WTC11 (cell line): ENCODE measurements at regions not wholly inside any gene's neighbourhood (a gene's known extent, or its start where the extent isn't known, plus 50 kb on each side); places are given as distances from the start of the nearest gene placed in this dataset.

ENCODE experiments used
- ATAC-seq: fragments of 200-7000 bp; cut with Tn5 transposase; 2 replicates; pipeline ENCODE4 v1.10.0; 2021; ENCODE audit warnings: mild to moderate bottlenecking, moderate library complexity
- CTCF ChIA-PET: fragments of 300-600 bp; sonication (Branson Sonifier 250); formaldehyde crosslinking; loops from one replicate; lab custom pipeline; 2021; ENCODE audit warnings: antibody characterized with exemption; lab: Charles Lee
- POLR2A ChIA-PET: fragments of 350-600 bp; sonication (Branson Sonifier 250); formaldehyde crosslinking; loops from one replicate; lab custom pipeline; 2021; ENCODE audit warnings: antibody characterized with exemption; lab: Charles Lee
- DNase-seq: peaks from one replicate; pipeline ENCODE4 v3.0.0; 2021; ENCODE audit warnings: low spot score
- H3K27ac Mint-ChIP-seq: 2 replicates; pipeline ENCODE4 v1.8.0; 2021; ENCODE audit warnings: mixed read lengths
- H3K27me3 Mint-ChIP-seq: 2 replicates; pipeline ENCODE4 v1.8.0; 2021; ENCODE audit warnings: low read depth, mild to moderate bottlenecking, moderate library complexity, mixed read lengths
- H3K36me3 Mint-ChIP-seq: 2 replicates; pipeline ENCODE4 v1.8.0; 2021; ENCODE audit warnings: mixed read lengths
- H3K4me1 Mint-ChIP-seq: 2 replicates; pipeline ENCODE4 v1.8.0; 2022; ENCODE audit warnings: mixed read lengths
- H3K4me3 Mint-ChIP-seq: 2 replicates; pipeline ENCODE4 v1.8.0; 2021; ENCODE audit warnings: mild to moderate bottlenecking, moderate library complexity, mixed read lengths
- H3K9me3 Mint-ChIP-seq: 2 replicates; pipeline ENCODE4 v1.8.0; 2021; ENCODE audit warnings: mixed read lengths
- FOXK1 ChIP-seq: sonication (generic); formaldehyde crosslinking; IDR thresholded peaks from 2 replicates; pipeline ENCODE4 v1.8.0; 2022; ENCODE audit warnings: mild to moderate bottlenecking, moderate library complexity, missing genetic modification reagents
- GABPB1 ChIP-seq: sonication (generic); formaldehyde crosslinking; IDR thresholded peaks from 2 replicates; pipeline ENCODE4 v1.8.1; 2023; ENCODE audit warnings: mild to moderate bottlenecking, missing genetic modification reagents
- GRHL2 ChIP-seq: fragments of 250-450 bp; sonication (Bioruptor Pico); IDR thresholded peaks from 2 replicates; pipeline ENCODE4 v1.8.0; 2022; ENCODE audit warnings: mild to moderate bottlenecking, moderate library complexity; ENCODE audit not compliant: insufficient replicate concordance, severe bottlenecking
- GTF2I ChIP-seq: fragments of 250-450 bp; sonication (Bioruptor Pico); conservative IDR thresholded peaks from 2 replicates; pipeline ENCODE4 v1.4.0; 2021; ENCODE audit warnings: mild to moderate bottlenecking
- JUN ChIP-seq: sonication (generic); formaldehyde crosslinking; IDR thresholded peaks from 2 replicates; pipeline ENCODE4 v1.8.0; 2023; ENCODE audit warnings: mild to moderate bottlenecking, missing genetic modification reagents
- NFE2L1 ChIP-seq: sonication (generic); formaldehyde crosslinking; IDR thresholded peaks from 2 replicates; pipeline ENCODE4 v1.8.1; 2023; ENCODE audit warnings: missing genetic modification reagents
- NR3C1 ChIP-seq: sonication (generic); formaldehyde crosslinking; conservative IDR thresholded peaks from 2 replicates; pipeline ENCODE4 v1.8.1; 2023; ENCODE audit warnings: low read depth, mild to moderate bottlenecking, missing genetic modification reagents
- SP1 ChIP-seq: sonication (generic); formaldehyde crosslinking; conservative IDR thresholded peaks from 2 replicates; pipeline ENCODE4 v1.8.1; 2022; ENCODE audit warnings: missing genetic modification reagents
- TEAD4 ChIP-seq: sonication (generic); formaldehyde crosslinking; IDR thresholded peaks from 2 replicates; pipeline ENCODE4 v1.8.0; 2022; ENCODE audit warnings: mild to moderate bottlenecking, missing genetic modification reagents
- ZNF138 ChIP-seq: sonication (generic); formaldehyde crosslinking; conservative IDR thresholded peaks from 2 replicates; pipeline ENCODE4 v1.8.1; 2022; ENCODE audit warnings: mild to moderate bottlenecking, moderate library complexity, missing genetic modification reagents
- ZNF416 ChIP-seq: fragments of 250-450 bp; sonication (Bioruptor Pico); IDR thresholded peaks from 2 replicates; pipeline ENCODE4 v1.9.0; 2021; ENCODE audit warnings: mild to moderate bottlenecking, inconsistent platforms
- ZNF423 ChIP-seq: fragments of 250-450 bp; sonication (Bioruptor Pico); IDR thresholded peaks from 2 replicates; pipeline ENCODE4 v2.1.2; 2022; ENCODE audit warnings: mild to moderate bottlenecking, moderate library complexity
- TF ChIP-seq, protein P1 (sequence below): fragments of 200-600 bp; IDR thresholded peaks from 2 replicates; pipeline ENCODE4 v1.8.0; 2022; ENCODE audit warnings: antibody characterized with exemption
- TF ChIP-seq, protein P2 (sequence below): sonication (generic); formaldehyde crosslinking; IDR thresholded peaks from 2 replicates; pipeline ENCODE4 v1.8.0; 2022; ENCODE audit warnings: mild to moderate bottlenecking, missing genetic modification reagents
- TF ChIP-seq, protein P3 (sequence below): sonication (generic); formaldehyde crosslinking; conservative IDR thresholded peaks from 2 replicates; pipeline ENCODE4 v1.8.1; 2023; ENCODE audit warnings: mild to moderate bottlenecking, low read depth, missing genetic modification reagents, moderate library complexity
- TF ChIP-seq, protein P4 (sequence below): sonication (generic); formaldehyde crosslinking; IDR thresholded peaks from 2 replicates; pipeline ENCODE4 v1.8.0; 2023; ENCODE audit warnings: missing genetic modification reagents, mild to moderate bottlenecking, borderline replicate concordance
- TF ChIP-seq, protein P5 (sequence below): sonication (generic); formaldehyde crosslinking; conservative IDR thresholded peaks from 2 replicates; pipeline ENCODE4 v1.8.1; 2022; ENCODE audit warnings: mild to moderate bottlenecking, missing genetic modification reagents

DNA sequence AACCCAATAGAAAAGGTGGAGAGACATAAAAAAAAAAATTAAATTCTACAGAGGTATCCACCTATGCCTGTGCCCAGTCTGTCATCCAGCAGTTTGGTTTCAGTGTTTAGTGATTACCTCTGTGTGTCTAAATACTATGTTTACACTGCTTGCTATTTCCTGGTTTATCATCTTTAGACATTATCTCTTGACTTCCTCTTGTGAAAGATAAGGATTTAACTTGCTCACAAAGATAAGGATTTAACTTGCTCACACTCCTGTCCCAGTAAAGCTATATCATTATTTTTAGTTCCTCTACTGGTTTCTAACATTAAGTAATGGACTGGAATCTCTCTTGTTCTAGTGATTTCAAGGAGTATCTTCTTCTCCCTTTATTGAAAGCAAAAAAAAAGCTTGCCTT, 53.9 kb upstream of the ZFR start:
- ChIA-PET CTCF (interaction anchor here (4.5 to 4.9 kb wide), 2 partner anchors 8 to 92 kb away, joined by 42 to 46 read pairs; no protein-coding TSS in a partner anchor), POLR2A (no interaction called here)
- peaks cover 86% of the 10 kb centered on the region for H3K27me3 Mint-ChIP-seq
- no peak for TF ChIP-seq GTF2I (CRISPR knock-in tag)
- no peak for TF ChIP-seq GABPB1 (CRISPR knock-in tag)
- TF ChIP-seq FOXK1 (CRISPR knock-in tag): no peak
- TF ChIP-seq ZNF423 (CRISPR knock-in tag): no peak
- H3K9me3 Mint-ChIP-seq: no peaks in the 10 kb centered on the region
- peaks cover 25% of the 10 kb centered on the region for H3K4me1 Mint-ChIP-seq
- H3K36me3 Mint-ChIP-seq: no peaks in the 10 kb centered on the region
- ATAC-seq: no peak
- no peak overlapping the region for H3K27ac Mint-ChIP-seq
- no peak for DNase-seq
- no peak overlapping the region for H3K4me3 Mint-ChIP-seq

DNA sequence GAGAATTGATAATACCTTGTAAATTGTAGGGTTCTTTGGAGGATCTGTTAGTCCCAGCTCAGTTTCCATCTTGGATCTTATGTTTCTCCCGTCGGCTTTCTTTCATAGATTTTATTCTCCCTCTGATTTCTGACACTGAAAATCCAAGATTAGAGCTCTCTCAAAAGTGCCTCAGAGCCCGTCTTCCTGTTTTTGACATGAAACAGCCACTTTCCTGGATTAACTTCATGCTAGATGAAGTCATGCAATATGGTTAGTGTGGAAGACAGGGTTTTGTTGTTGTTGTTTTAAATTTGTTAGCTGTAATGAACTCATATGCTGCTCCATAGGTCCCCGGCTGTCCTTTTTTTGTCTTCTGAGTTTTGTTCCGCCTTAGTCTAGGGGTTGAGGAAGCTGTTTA, 51.6 kb upstream of the ZFR start:
- Mint-ChIP-seq H3K4me3 (no peak overlapping the region), H3K27ac (no peak overlapping the region), H3K4me1 (peaks cover 13% of the 10 kb centered on the region), H3K9me3 (peaks cover 5% of the 10 kb centered on the region; the same call in 1 of the 2 replicates), H3K36me3 (no peaks in the 10 kb centered on the region), H3K27me3 (peaks cover 62% of the 10 kb centered on the region)
- DNase-seq (no peak), ATAC-seq (no peak)
- POLR2A ChIA-PET: interaction anchor here (0.5 kb wide), 1 partner anchor 117 kb away, joined by 3 read pairs; no protein-coding TSS in a partner anchor
- TF ChIP-seq TEAD4 (CRISPR knock-in tag): no peak
- no peak for TF ChIP-seq JUN (CRISPR knock-in tag)
- TF ChIP-seq NR3C1 (CRISPR knock-in tag): no peak
- TF ChIP-seq ZNF138: no peak
- TF ChIP-seq SP1 (CRISPR knock-in tag): no peak
- TF ChIP-seq, protein P1, sequence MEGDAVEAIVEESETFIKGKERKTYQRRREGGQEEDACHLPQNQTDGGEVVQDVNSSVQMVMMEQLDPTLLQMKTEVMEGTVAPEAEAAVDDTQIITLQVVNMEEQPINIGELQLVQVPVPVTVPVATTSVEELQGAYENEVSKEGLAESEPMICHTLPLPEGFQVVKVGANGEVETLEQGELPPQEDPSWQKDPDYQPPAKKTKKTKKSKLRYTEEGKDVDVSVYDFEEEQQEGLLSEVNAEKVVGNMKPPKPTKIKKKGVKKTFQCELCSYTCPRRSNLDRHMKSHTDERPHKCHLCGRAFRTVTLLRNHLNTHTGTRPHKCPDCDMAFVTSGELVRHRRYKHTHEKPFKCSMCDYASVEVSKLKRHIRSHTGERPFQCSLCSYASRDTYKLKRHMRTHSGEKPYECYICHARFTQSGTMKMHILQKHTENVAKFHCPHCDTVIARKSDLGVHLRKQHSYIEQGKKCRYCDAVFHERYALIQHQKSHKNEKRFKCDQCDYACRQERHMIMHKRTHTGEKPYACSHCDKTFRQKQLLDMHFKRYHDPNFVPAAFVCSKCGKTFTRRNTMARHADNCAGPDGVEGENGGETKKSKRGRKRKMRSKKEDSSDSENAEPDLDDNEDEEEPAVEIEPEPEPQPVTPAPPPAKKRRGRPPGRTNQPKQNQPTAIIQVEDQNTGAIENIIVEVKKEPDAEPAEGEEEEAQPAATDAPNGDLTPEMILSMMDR: no peak
- TF ChIP-seq GRHL2: no peak
- no peak for TF ChIP-seq NFE2L1 (CRISPR knock-in tag)
- TF ChIP-seq, protein P2, sequence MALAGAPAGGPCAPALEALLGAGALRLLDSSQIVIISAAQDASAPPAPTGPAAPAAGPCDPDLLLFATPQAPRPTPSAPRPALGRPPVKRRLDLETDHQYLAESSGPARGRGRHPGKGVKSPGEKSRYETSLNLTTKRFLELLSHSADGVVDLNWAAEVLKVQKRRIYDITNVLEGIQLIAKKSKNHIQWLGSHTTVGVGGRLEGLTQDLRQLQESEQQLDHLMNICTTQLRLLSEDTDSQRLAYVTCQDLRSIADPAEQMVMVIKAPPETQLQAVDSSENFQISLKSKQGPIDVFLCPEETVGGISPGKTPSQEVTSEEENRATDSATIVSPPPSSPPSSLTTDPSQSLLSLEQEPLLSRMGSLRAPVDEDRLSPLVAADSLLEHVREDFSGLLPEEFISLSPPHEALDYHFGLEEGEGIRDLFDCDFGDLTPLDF (CRISPR knock-in tag): no peak
- TF ChIP-seq, protein P3, sequence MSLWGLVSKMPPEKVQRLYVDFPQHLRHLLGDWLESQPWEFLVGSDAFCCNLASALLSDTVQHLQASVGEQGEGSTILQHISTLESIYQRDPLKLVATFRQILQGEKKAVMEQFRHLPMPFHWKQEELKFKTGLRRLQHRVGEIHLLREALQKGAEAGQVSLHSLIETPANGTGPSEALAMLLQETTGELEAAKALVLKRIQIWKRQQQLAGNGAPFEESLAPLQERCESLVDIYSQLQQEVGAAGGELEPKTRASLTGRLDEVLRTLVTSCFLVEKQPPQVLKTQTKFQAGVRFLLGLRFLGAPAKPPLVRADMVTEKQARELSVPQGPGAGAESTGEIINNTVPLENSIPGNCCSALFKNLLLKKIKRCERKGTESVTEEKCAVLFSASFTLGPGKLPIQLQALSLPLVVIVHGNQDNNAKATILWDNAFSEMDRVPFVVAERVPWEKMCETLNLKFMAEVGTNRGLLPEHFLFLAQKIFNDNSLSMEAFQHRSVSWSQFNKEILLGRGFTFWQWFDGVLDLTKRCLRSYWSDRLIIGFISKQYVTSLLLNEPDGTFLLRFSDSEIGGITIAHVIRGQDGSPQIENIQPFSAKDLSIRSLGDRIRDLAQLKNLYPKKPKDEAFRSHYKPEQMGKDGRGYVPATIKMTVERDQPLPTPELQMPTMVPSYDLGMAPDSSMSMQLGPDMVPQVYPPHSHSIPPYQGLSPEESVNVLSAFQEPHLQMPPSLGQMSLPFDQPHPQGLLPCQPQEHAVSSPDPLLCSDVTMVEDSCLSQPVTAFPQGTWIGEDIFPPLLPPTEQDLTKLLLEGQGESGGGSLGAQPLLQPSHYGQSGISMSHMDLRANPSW (CRISPR knock-in tag): no peak
- TF ChIP-seq, protein P4, sequence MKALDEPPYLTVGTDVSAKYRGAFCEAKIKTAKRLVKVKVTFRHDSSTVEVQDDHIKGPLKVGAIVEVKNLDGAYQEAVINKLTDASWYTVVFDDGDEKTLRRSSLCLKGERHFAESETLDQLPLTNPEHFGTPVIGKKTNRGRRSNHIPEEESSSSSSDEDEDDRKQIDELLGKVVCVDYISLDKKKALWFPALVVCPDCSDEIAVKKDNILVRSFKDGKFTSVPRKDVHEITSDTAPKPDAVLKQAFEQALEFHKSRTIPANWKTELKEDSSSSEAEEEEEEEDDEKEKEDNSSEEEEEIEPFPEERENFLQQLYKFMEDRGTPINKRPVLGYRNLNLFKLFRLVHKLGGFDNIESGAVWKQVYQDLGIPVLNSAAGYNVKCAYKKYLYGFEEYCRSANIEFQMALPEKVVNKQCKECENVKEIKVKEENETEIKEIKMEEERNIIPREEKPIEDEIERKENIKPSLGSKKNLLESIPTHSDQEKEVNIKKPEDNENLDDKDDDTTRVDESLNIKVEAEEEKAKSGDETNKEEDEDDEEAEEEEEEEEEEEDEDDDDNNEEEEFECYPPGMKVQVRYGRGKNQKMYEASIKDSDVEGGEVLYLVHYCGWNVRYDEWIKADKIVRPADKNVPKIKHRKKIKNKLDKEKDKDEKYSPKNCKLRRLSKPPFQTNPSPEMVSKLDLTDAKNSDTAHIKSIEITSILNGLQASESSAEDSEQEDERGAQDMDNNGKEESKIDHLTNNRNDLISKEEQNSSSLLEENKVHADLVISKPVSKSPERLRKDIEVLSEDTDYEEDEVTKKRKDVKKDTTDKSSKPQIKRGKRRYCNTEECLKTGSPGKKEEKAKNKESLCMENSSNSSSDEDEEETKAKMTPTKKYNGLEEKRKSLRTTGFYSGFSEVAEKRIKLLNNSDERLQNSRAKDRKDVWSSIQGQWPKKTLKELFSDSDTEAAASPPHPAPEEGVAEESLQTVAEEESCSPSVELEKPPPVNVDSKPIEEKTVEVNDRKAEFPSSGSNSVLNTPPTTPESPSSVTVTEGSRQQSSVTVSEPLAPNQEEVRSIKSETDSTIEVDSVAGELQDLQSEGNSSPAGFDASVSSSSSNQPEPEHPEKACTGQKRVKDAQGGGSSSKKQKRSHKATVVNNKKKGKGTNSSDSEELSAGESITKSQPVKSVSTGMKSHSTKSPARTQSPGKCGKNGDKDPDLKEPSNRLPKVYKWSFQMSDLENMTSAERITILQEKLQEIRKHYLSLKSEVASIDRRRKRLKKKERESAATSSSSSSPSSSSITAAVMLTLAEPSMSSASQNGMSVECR (CRISPR knock-in tag): no peak
- TF ChIP-seq ZNF416 (CRISPR knock-in tag): no peak
- TF ChIP-seq, protein P5, sequence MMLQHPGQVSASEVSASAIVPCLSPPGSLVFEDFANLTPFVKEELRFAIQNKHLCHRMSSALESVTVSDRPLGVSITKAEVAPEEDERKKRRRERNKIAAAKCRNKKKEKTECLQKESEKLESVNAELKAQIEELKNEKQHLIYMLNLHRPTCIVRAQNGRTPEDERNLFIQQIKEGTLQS (CRISPR knock-in tag): no peak
- CTCF ChIA-PET: interaction anchor here (0.7 to 3.2 kb wide), 2 partner anchors 15 to 94 kb away, joined by 3 to 16 read pairs; no protein-coding TSS in a partner anchor
